Breast epithelium (tissue), 4 donors: ENCODE measurements at regions not wholly inside any gene's neighbourhood (a gene's known extent, or its start where the extent isn't known, plus 50 kb on each side); places are given as distances from the start of the nearest gene placed in this dataset.

Source experiments
- DNase-seq, 2 donors: peaks; one replicate each; pipeline ENCODE4 v3.0.0-alpha.2; 2019; ENCODE audit warnings: low spot score in 2 of 2
- H3K27ac ChIP-seq, 2 donors: fragments of 200-600 bp; sonication (generic) in 1 of 2; one replicate each; pipeline ENCODE4 v1.5.1; 2016 to 2019; ENCODE audit warnings: mild to moderate bottlenecking in 1 of 2
- H3K27me3 ChIP-seq, 2 donors: fragments of 200-600 bp; sonication (generic) in 1 of 2; one replicate each; pipeline versions ENCODE4 v1.5.1 to v1.6.0; 2017 to 2019; ENCODE audit warnings: control low read depth in 1 of 2, mild to moderate bottlenecking in 1 of 2
- H3K36me3 ChIP-seq: fragments of 200-600 bp; one replicate; pipeline ENCODE4 v1.5.1; 2019
- H3K4me1 ChIP-seq, 2 donors: fragments of 200-600 bp; sonication (generic); one replicate each; pipeline ENCODE4 v1.5.1; 2016 to 2019; ENCODE audit warnings: control low read depth in 1 of 2
- H3K4me3 ChIP-seq, 3 donors: fragments of 200-600 bp; sonication (generic); 1 replicate in 2 of 3; 2 replicates in 1 of 3; pipeline ENCODE4 v1.5.1; 2016 to 2019; ENCODE audit warnings: mild to moderate bottlenecking in 3 of 3, moderate library complexity in 2 of 3
- H3K9me3 ChIP-seq, 2 donors: fragments of 200-600 bp; sonication (generic) in 1 of 2; one replicate each; pipeline ENCODE4 v1.5.1; 2016 to 2019; ENCODE audit warnings: control low read depth in 1 of 2
- CTCF ChIP-seq, 3 donors: fragments of 450-650 bp; IDR thresholded peaks; one replicate each; pipeline ENCODE4 v1.5.1; 2016 to 2017; ENCODE audit warnings: antibody characterized with exemption in 3 of 3, mild to moderate bottlenecking in 3 of 3, moderate library complexity in 3 of 3
- POLR2A ChIP-seq: fragments of 450-650 bp; IDR thresholded peaks from one replicate; pipeline ENCODE4 v1.6.1; 2016; ENCODE audit warnings: antibody characterized with exemption, mild to moderate bottlenecking, moderate library complexity
- POLR2AphosphoS5 ChIP-seq, 3 donors: sonication (generic); formaldehyde crosslinking; IDR thresholded peaks; one replicate each; pipeline ENCODE4 v1.6.1; 2017; ENCODE audit warnings: antibody characterized with exemption in 3 of 3
- intact Hi-C: fragments of 100-400 bp; cut with DNase I; formaldehyde crosslinking; loops from one replicate; pipeline ENCODE4 v1.15.1; 2023; ENCODE audit warnings: low total_unique reads

GRCh38 chr2:16290311-16291020 is 350.1 kb downstream of the MYCN start:
- H3K4me1 ChIP-seq, result no peaks in the 10 kb centered on the region
- intact Hi-C loops, result no loop called here
- H3K9me3 ChIP-seq, result no peaks in the 10 kb centered on the region
- no peak overlapping the region for H3K4me3 ChIP-seq
- TF ChIP-seq CTCF (IDR thresholded peaks at IDR 0.05) (no peak), POLR2A (no peak), POLR2AphosphoS5 (IDR thresholded peaks at IDR 0.05) (no peak)
- H3K27ac ChIP-seq, result no peak overlapping the region
- H3K27me3 ChIP-seq, result peaks cover 0 to 8% of the 10 kb centered on the region in 2 donors
- DNase-seq, result no peak
- H3K36me3 ChIP-seq, result no peaks in the 10 kb centered on the region

DNA sequence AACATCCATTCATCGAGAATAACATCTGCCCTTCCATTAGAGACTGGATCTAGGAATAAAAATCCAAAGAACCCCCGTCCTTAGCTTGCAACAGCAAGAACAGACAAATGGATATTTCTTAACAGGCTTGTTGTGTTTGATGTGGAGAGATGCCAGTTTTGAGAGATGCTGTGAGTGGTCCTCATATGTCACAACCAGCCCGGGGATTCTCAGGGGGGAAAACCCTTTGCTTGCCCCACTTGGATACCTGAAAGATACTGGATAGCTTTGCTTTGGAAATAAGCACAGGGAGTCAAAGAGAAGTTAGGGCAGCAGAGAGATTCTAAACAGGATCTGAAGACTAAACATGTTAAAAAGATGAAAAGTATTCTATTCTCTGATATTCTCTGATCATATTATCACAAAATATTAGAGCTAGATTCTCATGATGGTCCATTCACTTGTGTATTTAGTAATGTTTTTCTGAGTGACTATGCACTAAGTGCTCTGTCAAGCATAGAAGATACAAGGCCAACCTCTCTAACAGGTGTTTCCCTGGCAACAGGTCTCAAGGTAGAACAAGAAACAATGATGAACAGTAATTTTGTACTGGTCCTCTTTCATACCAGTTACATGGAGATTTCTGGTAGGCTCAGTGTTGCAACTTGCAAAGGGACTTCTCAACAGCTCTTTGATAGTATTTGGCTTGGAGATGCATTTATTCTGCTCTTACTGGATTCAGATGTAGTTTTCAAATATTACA is 348.2 kb downstream of the MYCN start:
- Histone ChIP-seq H3K4me1 (no peaks in the 10 kb centered on the region), H3K9me3 (no peaks in the 10 kb centered on the region), H3K4me3 (no peak overlapping the region), H3K27me3 (peaks cover 0 to 8% of the 10 kb centered on the region in 2 donors), H3K36me3 (no peaks in the 10 kb centered on the region), H3K27ac (no peak overlapping the region)
- no peak for TF ChIP-seq POLR2AphosphoS5 (IDR thresholded peaks at IDR 0.05)
- no peak for TF ChIP-seq POLR2A
- no peak for TF ChIP-seq CTCF (IDR thresholded peaks at IDR 0.05)
- intact Hi-C loops, result no loop called here
- DNase-seq, result no peak

DNA sequence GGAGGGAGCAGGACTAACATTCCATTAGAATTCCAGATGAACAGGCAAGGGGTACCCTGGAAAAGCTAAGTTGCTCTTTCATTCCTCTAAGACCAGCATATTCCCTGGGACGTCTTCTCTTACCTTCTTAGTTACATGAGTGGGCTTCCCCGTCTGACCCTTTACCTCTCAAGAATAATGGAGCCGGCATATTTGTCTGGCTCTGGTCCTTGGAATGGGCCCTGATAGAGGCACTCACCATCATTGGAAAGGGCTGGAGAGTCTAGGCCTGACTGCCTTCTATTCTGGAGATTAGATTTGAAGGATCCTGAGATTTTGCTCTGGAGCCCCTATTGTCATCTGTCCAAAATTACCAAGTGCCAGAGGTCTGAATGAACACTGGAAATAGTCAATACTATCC is 347.5 kb downstream of the MYCN start:
- H3K36me3 ChIP-seq, result no peaks in the 10 kb centered on the region
- no peak overlapping the region for H3K4me3 ChIP-seq
- intact Hi-C loops, result no loop called here
- no peak for TF ChIP-seq CTCF (IDR thresholded peaks at IDR 0.05)
- TF ChIP-seq POLR2AphosphoS5 (IDR thresholded peaks at IDR 0.05), result no peak
- no peak for TF ChIP-seq POLR2A
- no peak for DNase-seq
- no peak overlapping the region for H3K27ac ChIP-seq
- H3K9me3 ChIP-seq, result no peaks in the 10 kb centered on the region
- no peaks in the 10 kb centered on the region for H3K4me1 ChIP-seq
- H3K27me3 ChIP-seq, result peaks cover 0 to 8% of the 10 kb centered on the region in 2 donors

DNA sequence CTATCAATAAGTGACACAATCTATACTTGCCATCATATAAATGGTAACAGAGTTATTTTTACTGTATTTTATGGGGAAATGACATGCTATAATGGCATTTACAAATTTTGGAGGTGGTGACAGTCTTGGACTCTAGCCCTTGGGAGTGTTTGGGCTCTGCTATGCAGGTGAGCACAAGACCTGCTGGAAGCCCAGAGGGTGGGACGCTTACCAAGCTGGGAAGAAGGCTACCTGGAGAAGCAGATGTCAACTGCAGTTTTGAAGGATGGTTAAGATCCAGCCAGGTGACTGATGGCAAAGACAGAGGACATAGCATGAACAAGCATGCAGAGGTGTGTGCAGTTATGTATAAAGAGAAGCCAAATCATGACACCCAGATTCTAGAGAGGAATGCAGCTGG is 346.9 kb downstream of the MYCN start:
- no peak overlapping the region for H3K27ac ChIP-seq
- intact Hi-C loops, result no loop called here
- H3K36me3 ChIP-seq, result no peaks in the 10 kb centered on the region
- no peaks in the 10 kb centered on the region for H3K9me3 ChIP-seq
- H3K4me1 ChIP-seq, result no peaks in the 10 kb centered on the region
- no peak overlapping the region for H3K4me3 ChIP-seq
- no peak for TF ChIP-seq POLR2A
- TF ChIP-seq POLR2AphosphoS5 (IDR thresholded peaks at IDR 0.05), result no peak
- TF ChIP-seq CTCF (IDR thresholded peaks at IDR 0.05), result no peak
- H3K27me3 ChIP-seq, result peaks cover 0 to 8% of the 10 kb centered on the region in 2 donors
- no peak for DNase-seq

DNA sequence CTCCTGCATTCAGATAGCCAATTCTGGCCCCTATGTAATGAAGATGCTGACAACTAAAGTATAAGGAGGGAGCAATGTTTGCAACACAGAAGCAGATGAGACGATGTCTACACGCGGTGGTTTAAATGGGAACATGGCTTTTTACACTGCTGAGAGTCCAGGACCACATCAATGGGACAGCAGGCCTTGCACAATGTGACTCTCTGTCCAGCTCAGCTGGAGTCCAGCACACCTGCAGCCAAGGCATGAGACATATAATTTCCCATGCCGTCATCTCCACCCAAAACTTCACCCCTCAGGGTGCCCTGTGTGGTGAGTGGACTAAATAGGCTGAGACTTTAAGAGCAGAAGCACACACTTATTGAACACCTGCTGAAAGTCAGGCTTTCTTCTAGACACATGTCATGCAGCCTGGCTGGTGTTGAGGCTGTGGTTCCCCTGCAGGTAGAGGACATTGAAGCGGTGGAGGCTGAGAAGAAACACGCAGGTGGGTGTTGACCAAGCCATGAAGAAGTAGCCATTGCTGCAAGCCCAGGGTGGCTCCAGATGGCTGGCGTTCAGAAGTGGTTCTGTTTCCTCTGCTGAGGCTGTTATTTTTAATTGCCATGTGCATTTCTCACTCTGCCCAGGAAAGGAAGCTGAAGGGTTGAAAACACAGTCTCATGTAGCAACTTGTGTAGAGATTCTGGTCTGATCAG is 345.6 kb downstream of the MYCN start:
- Histone ChIP-seq H3K27ac (no peak overlapping the region), H3K4me1 (no peaks in the 10 kb centered on the region), H3K27me3 (peaks cover 0 to 4% of the 10 kb centered on the region in 2 donors), H3K36me3 (no peaks in the 10 kb centered on the region), H3K9me3 (no peaks in the 10 kb centered on the region), H3K4me3 (no peak overlapping the region)
- intact Hi-C loops, result no loop called here
- TF ChIP-seq CTCF (IDR thresholded peaks at IDR 0.05) (no peak), POLR2AphosphoS5 (IDR thresholded peaks at IDR 0.05) (no peak), POLR2A (no peak)
- DNase-seq, result no peak
